ENCODE measurements at regions not wholly inside any gene's neighbourhood (a gene's known extent, or its start where the extent isn't known, plus 50 kb on each side); places are given as distances from the start of the nearest gene placed in this dataset.

DNA sequence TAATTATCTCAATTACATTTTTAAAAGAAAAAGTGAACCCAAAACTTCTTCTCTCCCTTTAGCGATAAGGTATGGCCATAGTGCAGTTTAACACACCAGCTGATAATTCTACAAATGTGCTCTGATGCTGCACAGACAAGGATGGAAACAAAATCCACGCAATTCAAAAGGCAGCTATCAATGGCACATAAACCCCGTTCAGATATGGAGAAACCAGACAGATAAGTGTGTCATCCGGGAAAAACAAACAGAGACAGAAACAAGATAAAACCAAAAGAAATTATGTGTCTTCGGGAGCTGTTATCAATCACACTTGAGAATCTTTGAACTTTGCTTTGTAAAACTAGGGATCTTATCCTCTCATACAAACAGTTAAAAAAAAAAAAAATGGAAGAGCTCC is 73.6 kb downstream of the SIPA1L2 start:
- H3K27me3 ChIP-seq (replicated peaks; ENCODE audit: control insufficient read depth, insufficient read depth, low read length, poor library complexity, severe bottlenecking): no peaks in the 10 kb centered on the region
- DNase-seq: no peak
- H3K4me1 ChIP-seq (ENCODE audit: control insufficient read depth, insufficient read depth, low read length, poor library complexity, severe bottlenecking): no peaks in the 10 kb centered on the region
- H3K4me3 ChIP-seq (ENCODE audit: insufficient read depth, low read depth, low read length, poor library complexity, severe bottlenecking): no peak overlapping the region
- no peak overlapping the region for H3K27ac ChIP-seq (ENCODE audit: insufficient read depth, low read length, poor library complexity, severe bottlenecking)
- no peaks in the 10 kb centered on the region for H3K9me3 ChIP-seq (ENCODE audit: control insufficient read depth, low read length)
- no peaks in the 10 kb centered on the region for H3K36me3 ChIP-seq (ENCODE audit: control insufficient read depth, insufficient read depth, low read length)

DNA sequence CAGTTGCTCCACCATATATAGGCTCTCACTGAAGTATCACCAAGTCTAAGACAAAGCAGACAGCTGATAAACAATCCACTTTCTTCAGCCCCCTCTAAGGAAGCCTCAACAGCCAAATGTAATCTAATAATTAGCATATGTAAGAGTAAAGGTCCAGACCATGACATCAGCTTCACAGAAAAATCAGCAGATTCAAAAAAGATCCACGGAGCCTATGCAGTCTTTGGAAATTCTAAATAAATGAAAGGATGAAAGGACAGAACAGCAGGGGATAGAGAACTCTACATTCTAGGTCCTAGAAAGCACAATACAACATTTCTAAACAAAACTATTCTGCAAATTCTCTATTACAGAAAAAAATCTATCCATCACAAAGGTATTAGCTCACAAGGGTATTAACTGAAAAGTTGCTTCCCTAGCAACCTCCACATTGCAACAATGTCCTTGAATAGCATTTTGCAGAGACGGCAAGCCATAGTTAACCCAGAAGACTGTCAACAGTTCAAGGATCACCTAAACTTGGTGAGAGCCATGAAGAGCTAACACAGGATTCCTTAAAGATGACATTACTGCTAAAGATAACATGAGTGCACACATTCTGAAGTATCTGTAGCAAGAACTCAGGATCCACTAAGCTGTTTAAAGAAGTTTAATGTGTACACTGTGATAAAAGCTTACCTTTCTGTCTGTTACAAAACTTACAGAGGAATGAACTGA is 74.3 kb downstream of the SIPA1L2 start:
- no peak overlapping the region for H3K4me3 ChIP-seq (ENCODE audit: insufficient read depth, low read depth, low read length, poor library complexity, severe bottlenecking)
- no peak for DNase-seq
- no peaks in the 10 kb centered on the region for H3K4me1 ChIP-seq (ENCODE audit: control insufficient read depth, insufficient read depth, low read length, poor library complexity, severe bottlenecking)
- no peaks in the 10 kb centered on the region for H3K36me3 ChIP-seq (ENCODE audit: control insufficient read depth, insufficient read depth, low read length)
- H3K27me3 ChIP-seq (replicated peaks; ENCODE audit: control insufficient read depth, insufficient read depth, low read length, poor library complexity, severe bottlenecking): no peaks in the 10 kb centered on the region
- no peaks in the 10 kb centered on the region for H3K9me3 ChIP-seq (ENCODE audit: control insufficient read depth, low read length)
- H3K27ac ChIP-seq (ENCODE audit: insufficient read depth, low read length, poor library complexity, severe bottlenecking): no peak overlapping the region

DNA sequence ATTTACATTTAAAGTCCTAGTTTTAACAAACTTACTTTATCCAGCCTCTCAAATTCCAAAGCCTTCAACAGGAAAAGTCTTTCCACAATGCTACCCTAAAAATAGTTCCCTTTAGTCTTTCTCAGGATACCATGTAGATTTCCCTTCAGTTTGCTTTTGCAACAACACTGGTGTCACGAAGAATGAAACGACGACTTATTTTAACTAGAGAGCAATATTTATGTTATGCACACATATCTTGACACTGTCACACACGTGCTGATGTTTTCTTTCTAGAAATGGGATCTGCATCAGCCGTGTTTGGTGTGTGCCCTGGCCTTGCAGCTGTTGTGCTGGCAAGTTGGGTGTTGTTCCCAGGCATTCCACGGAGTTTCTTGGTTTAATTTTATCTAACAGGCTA is 75.5 kb downstream of the SIPA1L2 start:
- H3K4me3 ChIP-seq (ENCODE audit: insufficient read depth, low read depth, low read length, poor library complexity, severe bottlenecking): no peak overlapping the region
- H3K9me3 ChIP-seq (ENCODE audit: control insufficient read depth, low read length): no peaks in the 10 kb centered on the region
- no peak for DNase-seq
- H3K27me3 ChIP-seq (replicated peaks; ENCODE audit: control insufficient read depth, insufficient read depth, low read length, poor library complexity, severe bottlenecking): no peaks in the 10 kb centered on the region
- H3K27ac ChIP-seq (ENCODE audit: insufficient read depth, low read length, poor library complexity, severe bottlenecking): no peak overlapping the region
- H3K4me1 ChIP-seq (ENCODE audit: control insufficient read depth, insufficient read depth, low read length, poor library complexity, severe bottlenecking): no peaks in the 10 kb centered on the region
- H3K36me3 ChIP-seq (ENCODE audit: control insufficient read depth, insufficient read depth, low read length): no peaks in the 10 kb centered on the region

- no peak for DNase-seq
- no peaks in the 10 kb centered on the region for H3K4me1 ChIP-seq (ENCODE audit: control insufficient read depth, insufficient read depth, low read length, poor library complexity, severe bottlenecking)
- H3K4me3 ChIP-seq (ENCODE audit: insufficient read depth, low read depth, low read length, poor library complexity, severe bottlenecking): no peak overlapping the region
- no peaks in the 10 kb centered on the region for H3K9me3 ChIP-seq (ENCODE audit: control insufficient read depth, low read length)
- no peaks in the 10 kb centered on the region for H3K27me3 ChIP-seq (replicated peaks; ENCODE audit: control insufficient read depth, insufficient read depth, low read length, poor library complexity, severe bottlenecking)
- H3K27ac ChIP-seq (ENCODE audit: insufficient read depth, low read length, poor library complexity, severe bottlenecking): no peak overlapping the region
- H3K36me3 ChIP-seq (ENCODE audit: control insufficient read depth, insufficient read depth, low read length): no peaks in the 10 kb centered on the region
Measured at GRCh38 chr1:232553809-232554208, 76.1 kb downstream of the SIPA1L2 start.

DNA sequence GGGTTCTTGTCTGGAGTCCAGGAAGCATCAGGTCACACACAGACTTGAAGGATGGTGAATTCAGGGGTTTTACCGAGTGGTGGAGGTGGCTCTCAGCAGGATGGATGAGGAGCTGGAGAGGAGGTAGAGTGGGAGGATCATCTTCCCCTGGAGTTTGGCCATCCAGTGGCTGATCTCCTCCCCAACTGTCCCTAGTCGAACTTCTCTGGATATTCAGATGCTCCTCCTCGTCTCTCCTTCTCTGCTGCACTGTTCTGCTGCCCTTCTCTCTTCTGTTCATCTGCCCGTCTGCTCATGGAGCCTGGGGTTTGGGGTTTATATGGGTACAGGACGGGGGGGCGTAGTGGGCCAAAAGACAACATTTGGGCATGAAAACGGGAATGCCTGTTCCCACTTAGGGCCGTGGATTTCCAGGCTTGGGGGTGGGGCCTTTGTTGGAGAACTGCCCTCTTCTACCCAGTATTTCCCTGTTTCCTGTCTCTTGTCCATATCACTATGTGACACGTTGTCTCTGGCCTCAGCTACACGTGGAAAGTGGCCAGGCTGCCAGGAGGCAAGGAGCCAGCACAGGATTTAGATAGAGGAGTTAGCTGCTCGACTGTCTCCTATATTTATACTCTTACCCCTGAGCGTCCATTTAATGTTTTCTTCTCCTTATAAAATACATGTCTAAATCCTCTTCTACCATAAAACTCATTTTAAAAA is 76.7 kb downstream of the SIPA1L2 start:
- DNase-seq: no peak
- no peaks in the 10 kb centered on the region for H3K9me3 ChIP-seq (ENCODE audit: control insufficient read depth, low read length)
- no peaks in the 10 kb centered on the region for H3K4me1 ChIP-seq (ENCODE audit: control insufficient read depth, insufficient read depth, low read length, poor library complexity, severe bottlenecking)

GRCh38 chr1:232551386-232551785 is 78.5 kb downstream of the SIPA1L2 start:
- H3K9me3 ChIP-seq (ENCODE audit: control insufficient read depth, low read length): no peaks in the 10 kb centered on the region
- H3K4me1 ChIP-seq (ENCODE audit: control insufficient read depth, insufficient read depth, low read length, poor library complexity, severe bottlenecking): no peaks in the 10 kb centered on the region
- no peaks in the 10 kb centered on the region for H3K36me3 ChIP-seq (ENCODE audit: control insufficient read depth, insufficient read depth, low read length)
- H3K27ac ChIP-seq (ENCODE audit: insufficient read depth, low read length, poor library complexity, severe bottlenecking): no peak overlapping the region
- H3K4me3 ChIP-seq (ENCODE audit: insufficient read depth, low read depth, low read length, poor library complexity, severe bottlenecking): no peak overlapping the region
- DNase-seq: no peak
- H3K27me3 ChIP-seq (replicated peaks; ENCODE audit: control insufficient read depth, insufficient read depth, low read length, poor library complexity, severe bottlenecking): no peaks in the 10 kb centered on the region

More for the DNA sequence above, 76.7 kb downstream of the SIPA1L2 start:
- H3K4me3 ChIP-seq (ENCODE audit: insufficient read depth, low read depth, low read length, poor library complexity, severe bottlenecking): no peak overlapping the region
- H3K27me3 ChIP-seq (replicated peaks; ENCODE audit: control insufficient read depth, insufficient read depth, low read length, poor library complexity, severe bottlenecking): no peaks in the 10 kb centered on the region
- H3K36me3 ChIP-seq (ENCODE audit: control insufficient read depth, insufficient read depth, low read length): no peaks in the 10 kb centered on the region
- H3K27ac ChIP-seq (ENCODE audit: insufficient read depth, low read length, poor library complexity, severe bottlenecking): no peak overlapping the region

- no peaks in the 10 kb centered on the region for H3K27me3 ChIP-seq (replicated peaks; ENCODE audit: control insufficient read depth, insufficient read depth, low read length, poor library complexity, severe bottlenecking)
- no peak overlapping the region for H3K4me3 ChIP-seq (ENCODE audit: insufficient read depth, low read depth, low read length, poor library complexity, severe bottlenecking)
- DNase-seq: no peak
- no peak overlapping the region for H3K27ac ChIP-seq (ENCODE audit: insufficient read depth, low read length, poor library complexity, severe bottlenecking)
- no peaks in the 10 kb centered on the region for H3K4me1 ChIP-seq (ENCODE audit: control insufficient read depth, insufficient read depth, low read length, poor library complexity, severe bottlenecking)
- H3K9me3 ChIP-seq (ENCODE audit: control insufficient read depth, low read length): no peaks in the 10 kb centered on the region
- no peaks in the 10 kb centered on the region for H3K36me3 ChIP-seq (ENCODE audit: control insufficient read depth, insufficient read depth, low read length)
Measured at GRCh38 chr1:232550007-232550406, 79.9 kb downstream of the SIPA1L2 start.

- Histone ChIP-seq H3K4me3 (ENCODE audit: insufficient read depth, low read depth, low read length, poor library complexity, severe bottlenecking) (no peak overlapping the region), H3K9me3 (ENCODE audit: control insufficient read depth, low read length) (no peaks in the 10 kb centered on the region), H3K36me3 (ENCODE audit: control insufficient read depth, insufficient read depth, low read length) (no peaks in the 10 kb centered on the region), H3K27me3 (replicated peaks; ENCODE audit: control insufficient read depth, insufficient read depth, low read length, poor library complexity, severe bottlenecking) (no peaks in the 10 kb centered on the region), H3K4me1 (ENCODE audit: control insufficient read depth, insufficient read depth, low read length, poor library complexity, severe bottlenecking) (no peaks in the 10 kb centered on the region), H3K27ac (ENCODE audit: insufficient read depth, low read length, poor library complexity, severe bottlenecking) (no peak overlapping the region)
- no peak for DNase-seq
Measured at GRCh38 chr1:232548691-232549090, 81.2 kb downstream of the SIPA1L2 start.

DNA sequence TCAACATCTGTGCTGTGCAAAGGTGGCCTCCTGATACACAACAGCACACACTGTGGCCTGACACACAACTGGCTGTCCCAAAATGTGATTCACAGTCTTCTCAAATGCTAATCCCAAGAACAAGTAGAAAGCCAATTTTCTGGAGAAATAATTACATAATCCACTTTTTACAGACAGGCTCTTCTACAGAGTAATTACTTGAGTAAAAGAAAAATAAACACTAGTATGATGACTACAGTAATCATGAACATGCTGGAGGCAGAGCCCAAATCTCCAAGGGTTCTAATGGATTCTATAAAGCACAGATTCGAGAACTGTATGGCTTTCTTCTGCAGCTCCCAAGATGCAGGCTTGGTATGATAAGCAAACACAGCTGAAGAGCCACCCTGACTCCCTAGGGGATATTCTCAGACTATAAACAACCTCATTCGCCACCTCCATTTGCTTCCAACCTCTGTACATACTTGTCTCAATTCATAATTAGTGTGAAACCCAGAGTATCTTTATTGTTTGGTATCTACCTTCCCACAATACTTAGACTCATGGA is 81.9 kb downstream of the SIPA1L2 start:
- Histone ChIP-seq H3K4me3 (ENCODE audit: insufficient read depth, low read depth, low read length, poor library complexity, severe bottlenecking) (no peak overlapping the region), H3K4me1 (ENCODE audit: control insufficient read depth, insufficient read depth, low read length, poor library complexity, severe bottlenecking) (no peaks in the 10 kb centered on the region), H3K9me3 (ENCODE audit: control insufficient read depth, low read length) (no peaks in the 10 kb centered on the region), H3K27me3 (replicated peaks; ENCODE audit: control insufficient read depth, insufficient read depth, low read length, poor library complexity, severe bottlenecking) (no peaks in the 10 kb centered on the region), H3K36me3 (ENCODE audit: control insufficient read depth, insufficient read depth, low read length) (no peaks in the 10 kb centered on the region), H3K27ac (ENCODE audit: insufficient read depth, low read length, poor library complexity, severe bottlenecking) (no peak overlapping the region)
- no peak for DNase-seq
